SK-N-SH (cell line): ENCODE measurements at regions not wholly inside any gene's neighbourhood (a gene's known extent, or its start where the extent isn't known, plus 50 kb on each side); places are given as distances from the start of the nearest gene placed in this dataset.

Source experiments
- CTCF ChIA-PET: fragments of 300-600, 350-600 bp; formaldehyde crosslinking; extraction: SDS; loops from one replicate; lab custom pipeline; 2021; lab: Yijun Ruan, JAX
- POLR2A ChIA-PET: fragments of 350-600 bp; sonication (Branson Sonifier 250); formaldehyde crosslinking; extraction: SDS; loops from one replicate; lab custom pipeline; 2020; ENCODE audit warnings: antibody characterized with exemption, inconsistent platforms; lab: Yijun Ruan, JAX
- DNase-seq: peaks from one replicate; pipeline ENCODE4 v3.0.0; 2012
- H2AFZ ChIP-seq: fragments of 200-600 bp; sonication (generic); 2 replicates; pipeline ENCODE4 v1.8.1; 2016; ENCODE audit warnings: antibody characterized with exemption, mild to moderate bottlenecking, low read depth
- H3F3A ChIP-seq: fragments of 200-600 bp; sonication (generic); replicated peaks from 2 replicates; pipeline ENCODE3; 2016; ENCODE audit warnings: antibody characterized with exemption, mild to moderate bottlenecking; ENCODE audit not compliant: insufficient read depth
- H3K27ac ChIP-seq, 2 experiments: fragments of 200-500 bp in 1 of 2; fragments of 200-600 bp in 1 of 2; sonication (Bioruptor generic) in 1 of 2; sonication (generic), shearing (Covaris generic) in 1 of 2; 2 replicates each; pipeline versions ENCODE4 v1.5.1 to v1.6.1; 2014 to 2016; ENCODE audit warnings: low read depth in 2 of 2, inconsistent platforms in 1 of 2, low read length in 1 of 2, mild to moderate bottlenecking in 1 of 2, mixed read lengths in 1 of 2
- H3K27me3 ChIP-seq: fragments of 200-600 bp; sonication (generic), shearing (Covaris generic); 2 replicates; pipeline ENCODE4 v1.6.1; 2016; ENCODE audit warnings: mixed run types; ENCODE audit not compliant: insufficient read depth
- H3K36me3 ChIP-seq, 2 experiments: fragments of 200-500 bp in 1 of 2; fragments of 200-600 bp in 1 of 2; sonication (Bioruptor generic) in 1 of 2; sonication (generic) in 1 of 2; replicated peaks in 1 of 2; 2 replicates each; pipeline versions ENCODE3 to v1.5.1; 2014 to 2016; ENCODE audit warnings: low read length in 1 of 2, mild to moderate bottlenecking in 1 of 2; ENCODE audit not compliant: insufficient read depth in 2 of 2, control insufficient read depth in 1 of 2
- H3K4me1 ChIP-seq, 2 experiments: fragments of 200-500 bp in 1 of 2; fragments of 200-600 bp in 1 of 2; sonication (Bioruptor generic) in 1 of 2; sonication (generic), shearing (Covaris generic) in 1 of 2; 2 replicates each; pipeline versions ENCODE4 v1.5.1 to v1.6.1; 2014 to 2016; ENCODE audit warnings: low read depth in 1 of 2, low read length in 1 of 2, mixed run types in 1 of 2; ENCODE audit not compliant: insufficient read depth in 2 of 2, control insufficient read depth in 1 of 2
- H3K4me2 ChIP-seq: fragments of 200-600 bp; sonication (generic), shearing (Covaris generic); 2 replicates; pipeline ENCODE4 v1.6.1; 2017; ENCODE audit warnings: mixed run types
- H3K4me3 ChIP-seq, 2 experiments: fragments of 200-500 bp in 1 of 2; fragments of 200-600 bp in 1 of 2; sonication (Bioruptor generic) in 1 of 2; sonication (generic), shearing (Covaris generic) in 1 of 2; 2 replicates each; pipeline versions ENCODE4 v1.5.1 to v1.8.1; 2014 to 2016; ENCODE audit warnings: low read depth in 2 of 2, inconsistent platforms in 1 of 2, low read length in 1 of 2, mild to moderate bottlenecking in 1 of 2, mixed read lengths in 1 of 2, moderate library complexity in 1 of 2
- H3K79me2 ChIP-seq: fragments of 200-600 bp; sonication (generic); 2 replicates; pipeline ENCODE4 v1.8.1; 2017; ENCODE audit warnings: mild to moderate bottlenecking; ENCODE audit not compliant: insufficient read depth
- H3K9ac ChIP-seq: fragments of 200-600 bp; sonication (generic); 2 replicates; pipeline ENCODE4 v1.6.1; 2017; ENCODE audit warnings: mixed run types
- H3K9me2 ChIP-seq: fragments of 200-600 bp; sonication (generic); 2 replicates; pipeline ENCODE4 v1.6.1; 2017; ENCODE audit warnings: mixed run types
- H3K9me3 ChIP-seq: fragments of 200-600 bp; sonication (generic); 2 replicates; pipeline ENCODE4 v1.6.1; 2017; ENCODE audit warnings: mixed run types, mild to moderate bottlenecking, moderate library complexity
- H4K20me1 ChIP-seq: fragments of 200-600 bp; sonication (generic); 2 replicates; pipeline ENCODE4 v1.6.1; 2017; ENCODE audit warnings: mild to moderate bottlenecking, mixed run types; ENCODE audit not compliant: insufficient read depth
- FOXM1 ChIP-seq: IDR thresholded peaks from 2 replicates; pipeline ENCODE4 v1.4.0; 2012; ENCODE audit warnings: low read depth, mild to moderate bottlenecking
- GABPA ChIP-seq: IDR thresholded peaks from 2 replicates; pipeline ENCODE4 v1.4.0; 2012; ENCODE audit warnings: low read depth, mild to moderate bottlenecking
- NFIC ChIP-seq: IDR thresholded peaks from 2 replicates; pipeline ENCODE4 v1.4.0; 2012; ENCODE audit warnings: borderline replicate concordance
- SIN3A ChIP-seq: IDR thresholded peaks from 2 replicates; pipeline ENCODE4 v1.6.1; 2012; ENCODE audit warnings: low read depth, mild to moderate bottlenecking, low read length, moderate library complexity, borderline replicate concordance
- SMC3 ChIP-seq: IDR thresholded peaks from 2 replicates; pipeline ENCODE4 v1.6.1; 2012; ENCODE audit warnings: low read depth, low read length, improper control_type of control experiment
- YY1 ChIP-seq: IDR thresholded peaks from 2 replicates; pipeline ENCODE4 v1.4.0; 2012; ENCODE audit warnings: low read depth, mild to moderate bottlenecking
- WGBS: methylation state at CpG from one replicate; pipeline ENCODE4 v1.1.6; 2017; ENCODE audit warnings: low lambda C conversion rate; 5-methylcytosine and 5-hydroxymethylcytosine counted together
- TF ChIP-seq, protein P1 (sequence below): fragments of 200-600 bp; sonication (generic); IDR thresholded peaks from 2 replicates; pipeline ENCODE4 v1.6.1; 2017; ENCODE audit warnings: antibody characterized with exemption, mild to moderate bottlenecking, moderate library complexity
- TF ChIP-seq, protein P2 (sequence below): IDR thresholded peaks from 2 replicates; pipeline ENCODE4 v1.6.1; 2012; ENCODE audit warnings: mild to moderate bottlenecking, low read depth, low read length, moderate library complexity
- TF ChIP-seq, protein P3 (sequence below): fragments of 150-350 bp; IDR thresholded peaks from 2 replicates; pipeline ENCODE4 v1.6.1; 2017; ENCODE audit warnings: antibody characterized with exemption, low read length, low read depth, borderline replicate concordance
- TF ChIP-seq, protein P4 (sequence below): IDR thresholded peaks from 2 replicates; pipeline ENCODE4 v1.4.0; 2012; ENCODE audit warnings: low read depth
- TF ChIP-seq, protein P5 (sequence below): IDR thresholded peaks from 2 replicates; pipeline ENCODE4; 2012

DNA sequence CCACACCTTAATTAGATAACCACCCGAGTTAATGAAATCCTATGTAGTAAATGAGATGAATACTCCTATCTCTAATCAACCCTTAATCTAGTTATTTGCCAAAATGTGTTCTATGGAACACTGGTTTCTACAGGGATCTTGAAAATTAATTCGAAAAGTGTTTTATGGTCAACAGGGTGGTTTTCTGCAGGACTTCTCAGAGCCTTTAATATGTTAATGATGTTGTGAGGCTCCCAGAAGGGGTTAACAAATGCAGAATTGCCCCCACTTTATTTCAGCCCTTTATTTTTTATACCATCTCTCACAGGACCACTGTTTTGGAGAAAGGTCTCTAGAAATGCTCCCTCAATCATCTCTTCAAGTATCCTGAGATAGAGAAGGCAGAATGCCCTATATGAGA is 153.1 kb upstream of the RPH3A start:
- CTCF ChIA-PET, result no interaction called here
- H2AFZ ChIP-seq, result no peak overlapping the region
- H3K4me3 ChIP-seq, result no peak overlapping the region
- H3K27me3 ChIP-seq, result no peaks in the 10 kb centered on the region
- H3K4me2 ChIP-seq, result no peak overlapping the region
- peaks cover 0 to 9% of the 10 kb centered on the region in 2 experiments; a peak in 2 of 4 replicates for H3K4me1 ChIP-seq
- POLR2A ChIA-PET, result no interaction called here
- no peaks in the 10 kb centered on the region for H3K9me2 ChIP-seq
- no peaks in the 10 kb centered on the region for H3K79me2 ChIP-seq
- 28% methylated on average over 2 of the region's 2 CpGs for WGBS
- TF ChIP-seq GABPA (no peak), YY1 (no peak), SIN3A (no peak), FOXM1 (no peak), SMC3 (no peak), NFIC (no peak)
- TF ChIP-seq, protein P1, sequence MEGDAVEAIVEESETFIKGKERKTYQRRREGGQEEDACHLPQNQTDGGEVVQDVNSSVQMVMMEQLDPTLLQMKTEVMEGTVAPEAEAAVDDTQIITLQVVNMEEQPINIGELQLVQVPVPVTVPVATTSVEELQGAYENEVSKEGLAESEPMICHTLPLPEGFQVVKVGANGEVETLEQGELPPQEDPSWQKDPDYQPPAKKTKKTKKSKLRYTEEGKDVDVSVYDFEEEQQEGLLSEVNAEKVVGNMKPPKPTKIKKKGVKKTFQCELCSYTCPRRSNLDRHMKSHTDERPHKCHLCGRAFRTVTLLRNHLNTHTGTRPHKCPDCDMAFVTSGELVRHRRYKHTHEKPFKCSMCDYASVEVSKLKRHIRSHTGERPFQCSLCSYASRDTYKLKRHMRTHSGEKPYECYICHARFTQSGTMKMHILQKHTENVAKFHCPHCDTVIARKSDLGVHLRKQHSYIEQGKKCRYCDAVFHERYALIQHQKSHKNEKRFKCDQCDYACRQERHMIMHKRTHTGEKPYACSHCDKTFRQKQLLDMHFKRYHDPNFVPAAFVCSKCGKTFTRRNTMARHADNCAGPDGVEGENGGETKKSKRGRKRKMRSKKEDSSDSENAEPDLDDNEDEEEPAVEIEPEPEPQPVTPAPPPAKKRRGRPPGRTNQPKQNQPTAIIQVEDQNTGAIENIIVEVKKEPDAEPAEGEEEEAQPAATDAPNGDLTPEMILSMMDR, result no peak
- TF ChIP-seq, protein P2, sequence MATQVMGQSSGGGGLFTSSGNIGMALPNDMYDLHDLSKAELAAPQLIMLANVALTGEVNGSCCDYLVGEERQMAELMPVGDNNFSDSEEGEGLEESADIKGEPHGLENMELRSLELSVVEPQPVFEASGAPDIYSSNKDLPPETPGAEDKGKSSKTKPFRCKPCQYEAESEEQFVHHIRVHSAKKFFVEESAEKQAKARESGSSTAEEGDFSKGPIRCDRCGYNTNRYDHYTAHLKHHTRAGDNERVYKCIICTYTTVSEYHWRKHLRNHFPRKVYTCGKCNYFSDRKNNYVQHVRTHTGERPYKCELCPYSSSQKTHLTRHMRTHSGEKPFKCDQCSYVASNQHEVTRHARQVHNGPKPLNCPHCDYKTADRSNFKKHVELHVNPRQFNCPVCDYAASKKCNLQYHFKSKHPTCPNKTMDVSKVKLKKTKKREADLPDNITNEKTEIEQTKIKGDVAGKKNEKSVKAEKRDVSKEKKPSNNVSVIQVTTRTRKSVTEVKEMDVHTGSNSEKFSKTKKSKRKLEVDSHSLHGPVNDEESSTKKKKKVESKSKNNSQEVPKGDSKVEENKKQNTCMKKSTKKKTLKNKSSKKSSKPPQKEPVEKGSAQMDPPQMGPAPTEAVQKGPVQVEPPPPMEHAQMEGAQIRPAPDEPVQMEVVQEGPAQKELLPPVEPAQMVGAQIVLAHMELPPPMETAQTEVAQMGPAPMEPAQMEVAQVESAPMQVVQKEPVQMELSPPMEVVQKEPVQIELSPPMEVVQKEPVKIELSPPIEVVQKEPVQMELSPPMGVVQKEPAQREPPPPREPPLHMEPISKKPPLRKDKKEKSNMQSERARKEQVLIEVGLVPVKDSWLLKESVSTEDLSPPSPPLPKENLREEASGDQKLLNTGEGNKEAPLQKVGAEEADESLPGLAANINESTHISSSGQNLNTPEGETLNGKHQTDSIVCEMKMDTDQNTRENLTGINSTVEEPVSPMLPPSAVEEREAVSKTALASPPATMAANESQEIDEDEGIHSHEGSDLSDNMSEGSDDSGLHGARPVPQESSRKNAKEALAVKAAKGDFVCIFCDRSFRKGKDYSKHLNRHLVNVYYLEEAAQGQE, result no peak
- TF ChIP-seq, protein P3, sequence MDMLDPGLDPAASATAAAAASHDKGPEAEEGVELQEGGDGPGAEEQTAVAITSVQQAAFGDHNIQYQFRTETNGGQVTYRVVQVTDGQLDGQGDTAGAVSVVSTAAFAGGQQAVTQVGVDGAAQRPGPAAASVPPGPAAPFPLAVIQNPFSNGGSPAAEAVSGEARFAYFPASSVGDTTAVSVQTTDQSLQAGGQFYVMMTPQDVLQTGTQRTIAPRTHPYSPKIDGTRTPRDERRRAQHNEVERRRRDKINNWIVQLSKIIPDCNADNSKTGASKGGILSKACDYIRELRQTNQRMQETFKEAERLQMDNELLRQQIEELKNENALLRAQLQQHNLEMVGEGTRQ, result no peak
- TF ChIP-seq, protein P4, sequence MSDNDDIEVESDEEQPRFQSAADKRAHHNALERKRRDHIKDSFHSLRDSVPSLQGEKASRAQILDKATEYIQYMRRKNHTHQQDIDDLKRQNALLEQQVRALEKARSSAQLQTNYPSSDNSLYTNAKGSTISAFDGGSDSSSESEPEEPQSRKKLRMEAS, result no peak
- TF ChIP-seq, protein P5, sequence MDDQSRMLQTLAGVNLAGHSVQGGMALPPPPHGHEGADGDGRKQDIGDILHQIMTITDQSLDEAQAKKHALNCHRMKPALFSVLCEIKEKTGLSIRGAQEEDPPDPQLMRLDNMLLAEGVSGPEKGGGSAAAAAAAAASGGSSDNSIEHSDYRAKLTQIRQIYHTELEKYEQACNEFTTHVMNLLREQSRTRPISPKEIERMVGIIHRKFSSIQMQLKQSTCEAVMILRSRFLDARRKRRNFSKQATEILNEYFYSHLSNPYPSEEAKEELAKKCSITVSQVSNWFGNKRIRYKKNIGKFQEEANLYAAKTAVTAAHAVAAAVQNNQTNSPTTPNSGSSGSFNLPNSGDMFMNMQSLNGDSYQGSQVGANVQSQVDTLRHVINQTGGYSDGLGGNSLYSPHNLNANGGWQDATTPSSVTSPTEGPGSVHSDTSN, result no peak
- H3K9ac ChIP-seq, result no peak overlapping the region
- H3K36me3 ChIP-seq, result no peaks in the 10 kb centered on the region
- no peaks in the 10 kb centered on the region for H3K9me3 ChIP-seq
- no peak overlapping the region for H3K27ac ChIP-seq
- DNase-seq, result no peak
- H4K20me1 ChIP-seq, result no peaks in the 10 kb centered on the region
- H3F3A ChIP-seq, result no peaks in the 10 kb centered on the region
